ENCODE measurements at regions not wholly inside any gene's neighbourhood (a gene's known extent, or its start where the extent isn't known, plus 50 kb on each side); places are given as distances from the start of the nearest gene placed in this dataset.

DNA sequence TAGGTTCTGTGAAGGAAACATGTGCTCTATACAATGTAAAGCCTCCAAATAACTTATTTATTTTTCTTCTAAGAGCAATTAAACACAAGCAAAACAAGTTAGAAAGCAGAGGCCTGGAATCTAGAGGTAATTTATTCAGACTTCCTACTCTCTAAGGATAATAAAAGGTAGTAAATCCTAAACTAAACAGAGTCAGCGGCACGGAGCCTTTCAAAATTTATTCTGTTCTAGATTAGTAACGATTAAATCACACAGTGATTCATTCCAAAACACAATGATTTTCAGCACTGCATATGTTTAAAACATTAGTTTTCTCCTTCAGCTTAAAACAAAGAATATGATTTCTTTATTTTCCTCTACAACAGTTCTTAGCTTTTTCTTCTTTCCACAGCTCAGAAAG, 160.9 kb downstream of the FBXO15 start:
- DNase-seq, result no peak
- H3K9me3 Mint-ChIP-seq, result peaks cover 20% of the 10 kb centered on the region
- no peaks in the 10 kb centered on the region; the same call in none of the 2 replicates for H3K27me3 Mint-ChIP-seq (ENCODE audit: insufficient read depth)

DNA sequence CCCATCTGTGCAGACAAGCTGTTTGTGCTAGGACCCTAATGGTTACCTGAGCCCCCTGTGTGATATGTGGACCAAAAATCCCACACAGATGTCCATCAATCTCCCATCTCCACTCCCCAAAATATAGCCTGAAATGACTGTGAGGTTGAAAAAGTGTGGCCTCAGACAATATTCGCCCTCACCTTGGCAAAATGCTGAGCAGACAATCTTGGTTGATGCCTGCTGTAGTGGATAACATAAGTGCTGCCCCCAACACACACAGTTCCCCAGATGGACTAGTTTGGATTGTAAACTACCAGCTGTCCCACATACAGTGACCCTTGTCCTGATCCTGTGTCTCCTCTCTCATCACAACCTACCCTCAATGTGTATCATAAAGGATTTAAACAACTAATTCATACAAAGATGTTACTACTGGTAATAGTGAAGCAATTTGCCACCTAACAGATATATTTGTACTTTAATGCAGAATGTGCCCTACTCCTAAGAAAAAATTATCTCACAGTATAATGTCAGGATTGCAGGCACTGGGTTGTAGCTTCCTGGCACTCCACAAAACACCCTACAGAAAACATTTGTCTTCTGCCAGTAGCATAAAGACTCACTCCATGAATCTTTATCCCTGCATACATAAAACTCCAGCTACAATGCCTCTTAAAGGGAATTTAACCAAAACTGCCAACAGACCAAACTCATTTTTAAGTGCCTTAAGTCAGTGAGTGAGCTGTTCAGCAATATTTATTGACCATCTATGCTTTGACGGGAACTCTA, 161.6 kb downstream of the FBXO15 start:
- TF ChIP-seq, protein P1, sequence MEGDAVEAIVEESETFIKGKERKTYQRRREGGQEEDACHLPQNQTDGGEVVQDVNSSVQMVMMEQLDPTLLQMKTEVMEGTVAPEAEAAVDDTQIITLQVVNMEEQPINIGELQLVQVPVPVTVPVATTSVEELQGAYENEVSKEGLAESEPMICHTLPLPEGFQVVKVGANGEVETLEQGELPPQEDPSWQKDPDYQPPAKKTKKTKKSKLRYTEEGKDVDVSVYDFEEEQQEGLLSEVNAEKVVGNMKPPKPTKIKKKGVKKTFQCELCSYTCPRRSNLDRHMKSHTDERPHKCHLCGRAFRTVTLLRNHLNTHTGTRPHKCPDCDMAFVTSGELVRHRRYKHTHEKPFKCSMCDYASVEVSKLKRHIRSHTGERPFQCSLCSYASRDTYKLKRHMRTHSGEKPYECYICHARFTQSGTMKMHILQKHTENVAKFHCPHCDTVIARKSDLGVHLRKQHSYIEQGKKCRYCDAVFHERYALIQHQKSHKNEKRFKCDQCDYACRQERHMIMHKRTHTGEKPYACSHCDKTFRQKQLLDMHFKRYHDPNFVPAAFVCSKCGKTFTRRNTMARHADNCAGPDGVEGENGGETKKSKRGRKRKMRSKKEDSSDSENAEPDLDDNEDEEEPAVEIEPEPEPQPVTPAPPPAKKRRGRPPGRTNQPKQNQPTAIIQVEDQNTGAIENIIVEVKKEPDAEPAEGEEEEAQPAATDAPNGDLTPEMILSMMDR (IDR thresholded peaks at IDR 0.05), result no peak
- 0 out of 2 replicates have a peak overlapping the region, but pooled peaks have one; percentile 5 for H3K4me3 Mint-ChIP-seq
- no peak overlapping the region for H3K27ac Mint-ChIP-seq
- H3K4me1 Mint-ChIP-seq (ENCODE audit: low read depth), result peaks cover 39% of the 10 kb centered on the region
- H3K9me3 Mint-ChIP-seq, result peaks cover 20% of the 10 kb centered on the region
- no peaks in the 10 kb centered on the region; the same call in none of the 2 replicates for H3K27me3 Mint-ChIP-seq (ENCODE audit: insufficient read depth)
- DNase-seq, result no peak
- H3K36me3 Mint-ChIP-seq (ENCODE audit: low read depth), result peaks cover 12% of the 10 kb centered on the region

More for the DNA sequence above, 160.9 kb downstream of the FBXO15 start:
- Mint-ChIP-seq H3K36me3 (ENCODE audit: low read depth) (peaks cover 12% of the 10 kb centered on the region), H3K4me3 (0 out of 2 replicates have a peak overlapping the region, but pooled peaks have one; percentile 5), H3K4me1 (ENCODE audit: low read depth) (peaks cover 32% of the 10 kb centered on the region), H3K27ac (no peak overlapping the region)
- TF ChIP-seq, protein P1 (IDR thresholded peaks at IDR 0.05), result no peak

DNA sequence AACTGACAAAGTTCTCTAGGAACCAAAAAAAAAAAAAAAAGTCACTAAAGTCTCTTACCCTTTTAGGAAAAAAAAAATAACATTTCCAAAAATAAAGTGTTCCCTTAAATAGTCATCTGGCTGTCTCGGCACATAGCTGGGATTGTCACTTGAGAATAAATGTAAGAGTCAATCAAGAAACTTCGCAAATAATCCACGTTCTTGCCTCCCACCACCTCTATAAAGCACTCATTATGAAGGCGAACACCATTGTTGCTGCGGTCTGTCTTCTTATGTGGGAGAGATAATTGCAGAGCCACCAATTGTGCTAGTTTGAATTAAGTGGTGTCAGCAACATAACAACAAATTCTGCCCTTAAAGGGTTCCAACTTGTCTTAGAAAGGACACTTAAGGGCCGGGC, 163.7 kb downstream of the FBXO15 start:
- Mint-ChIP-seq H3K36me3 (ENCODE audit: low read depth) (peaks cover 12% of the 10 kb centered on the region), H3K4me3 (no peak overlapping the region), H3K27me3 (ENCODE audit: insufficient read depth) (peaks cover 4% of the 10 kb centered on the region), H3K27ac (no peak overlapping the region), H3K4me1 (ENCODE audit: low read depth) (peaks cover 57% of the 10 kb centered on the region), H3K9me3 (peaks cover 17% of the 10 kb centered on the region)
- no peak for DNase-seq
- TF ChIP-seq, protein P1 (IDR thresholded peaks at IDR 0.05), result no peak

DNA sequence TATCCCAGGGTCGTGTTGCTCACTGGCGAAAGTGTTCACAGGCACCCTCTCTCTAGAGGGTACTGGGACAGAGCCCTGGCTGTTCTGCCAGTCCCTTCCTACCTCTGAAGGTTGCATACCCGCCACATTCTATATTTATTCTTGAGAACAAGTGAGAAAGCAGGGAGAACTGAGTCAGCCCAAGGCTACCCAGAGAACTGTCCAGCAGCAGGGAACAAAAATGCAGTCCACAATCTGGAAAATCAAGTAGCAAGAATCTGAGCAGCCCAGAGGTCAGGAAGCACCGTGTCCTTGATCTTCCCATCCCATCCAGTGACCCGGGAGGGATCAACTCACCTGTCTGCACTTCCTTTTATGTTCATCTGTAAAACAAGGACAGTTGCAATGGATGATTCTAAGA, 164.1 kb downstream of the FBXO15 start:
- DNase-seq, result no peak
- TF ChIP-seq, protein P1 (IDR thresholded peaks at IDR 0.05), result no peak
- Mint-ChIP-seq H3K4me1 (ENCODE audit: low read depth) (peaks cover 57% of the 10 kb centered on the region), H3K4me3 (no peak overlapping the region), H3K36me3 (ENCODE audit: low read depth) (peaks cover 12% of the 10 kb centered on the region), H3K9me3 (peaks cover 12% of the 10 kb centered on the region), H3K27ac (no peak overlapping the region), H3K27me3 (ENCODE audit: insufficient read depth) (peaks cover 4% of the 10 kb centered on the region)

DNA sequence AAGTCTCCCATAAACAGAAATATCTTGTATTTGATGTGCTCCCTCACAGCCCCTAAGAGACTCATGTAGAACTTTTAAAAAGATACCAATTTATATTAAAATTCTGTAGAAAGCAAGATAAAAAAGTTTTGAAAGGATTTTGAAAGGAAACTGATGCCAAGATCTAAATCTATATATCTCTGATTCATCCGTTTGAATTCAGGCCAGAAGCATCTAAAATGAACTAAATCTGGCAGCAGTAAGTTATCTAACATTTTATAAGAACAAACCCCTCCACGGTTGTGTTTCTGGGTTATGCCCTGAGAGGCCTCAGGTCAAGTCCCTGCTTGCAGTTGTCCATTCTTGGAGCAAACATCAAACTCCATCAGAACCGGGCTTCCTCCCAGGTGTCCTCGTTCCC, 165.8 kb downstream of the FBXO15 start:
- no peak overlapping the region for H3K4me3 Mint-ChIP-seq
- H3K4me1 Mint-ChIP-seq (ENCODE audit: low read depth), result peaks cover 45% of the 10 kb centered on the region
- no peaks in the 10 kb centered on the region for H3K9me3 Mint-ChIP-seq
- H3K36me3 Mint-ChIP-seq (ENCODE audit: low read depth), result no peaks in the 10 kb centered on the region
- TF ChIP-seq, protein P1 (IDR thresholded peaks at IDR 0.05), result no peak
- no peak for DNase-seq
- H3K27me3 Mint-ChIP-seq (ENCODE audit: insufficient read depth), result peaks cover 4% of the 10 kb centered on the region
- H3K27ac Mint-ChIP-seq, result no peak overlapping the region

All from HFFc6 (cell line).